ENCODE measurements at regions not wholly inside any gene's neighbourhood (a gene's known extent, or its start where the extent isn't known, plus 50 kb on each side); places are given as distances from the start of the nearest gene placed in this dataset.

DNA sequence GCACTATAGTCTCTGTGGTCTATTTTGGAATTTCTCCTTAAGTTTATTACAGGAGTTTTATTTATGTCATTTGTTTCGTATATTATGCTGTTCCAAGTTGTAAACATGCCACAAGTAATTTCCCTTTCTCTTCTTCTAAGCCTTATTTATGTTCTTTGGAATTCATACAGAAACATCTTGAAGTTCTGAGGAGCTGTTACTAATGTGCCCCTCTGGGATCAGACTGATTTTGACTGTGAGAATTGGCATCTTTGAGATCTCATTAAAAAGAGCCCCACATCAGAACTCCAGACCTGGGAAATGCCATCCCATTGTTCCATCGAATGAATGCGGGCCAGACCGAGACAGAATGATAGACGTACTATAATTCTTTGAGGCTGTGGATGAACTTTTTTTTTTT is 138.8 kb upstream of the CD180 start:
- no peak for ATAC-seq
- peaks cover 30% of the 10 kb centered on the region for H3K27me3 Mint-ChIP-seq

GRCh38 chr5:67334373-67334772 is 137.8 kb upstream of the CD180 start:
- H3K9me3 ChIP-seq (ENCODE audit: control insufficient read depth, low read length, poor library complexity, severe bottlenecking), result no peaks in the 10 kb centered on the region
- H3K36me3 Mint-ChIP-seq (ENCODE audit: low read depth), result peaks cover 2% of the 10 kb centered on the region
- no peak for DNase-seq
- no peak overlapping the region for H3K27ac Mint-ChIP-seq
- H3K27me3 Mint-ChIP-seq, result peaks cover 19% of the 10 kb centered on the region
- ATAC-seq, result no peak
- no peak overlapping the region for H3K4me3 Mint-ChIP-seq
- H3K4me1 Mint-ChIP-seq, result peaks cover 1% of the 10 kb centered on the region

More for the DNA sequence above, 138.8 kb upstream of the CD180 start:
- no peak for DNase-seq
- no peak overlapping the region for H3K27ac Mint-ChIP-seq
- no peak overlapping the region for H3K4me3 Mint-ChIP-seq
- peaks cover 3% of the 10 kb centered on the region for H3K4me1 Mint-ChIP-seq
- H3K36me3 Mint-ChIP-seq (ENCODE audit: low read depth), result peaks cover 6% of the 10 kb centered on the region
- H3K9me3 ChIP-seq (ENCODE audit: control insufficient read depth, low read length, poor library complexity, severe bottlenecking), result no peaks in the 10 kb centered on the region

- Mint-ChIP-seq H3K36me3 (ENCODE audit: low read depth) (no peaks in the 10 kb centered on the region), H3K4me3 (no peak overlapping the region), H3K27ac (no peak overlapping the region), H3K4me1 (no peaks in the 10 kb centered on the region), H3K27me3 (peaks cover 15% of the 10 kb centered on the region)
- H3K9me3 ChIP-seq (ENCODE audit: control insufficient read depth, low read length, poor library complexity, severe bottlenecking), result no peaks in the 10 kb centered on the region
- no peak for DNase-seq
- no peak for ATAC-seq
These were observed 136.6 kb upstream of the CD180 start for GRCh38 chr5:67333171-67333570.

DNA sequence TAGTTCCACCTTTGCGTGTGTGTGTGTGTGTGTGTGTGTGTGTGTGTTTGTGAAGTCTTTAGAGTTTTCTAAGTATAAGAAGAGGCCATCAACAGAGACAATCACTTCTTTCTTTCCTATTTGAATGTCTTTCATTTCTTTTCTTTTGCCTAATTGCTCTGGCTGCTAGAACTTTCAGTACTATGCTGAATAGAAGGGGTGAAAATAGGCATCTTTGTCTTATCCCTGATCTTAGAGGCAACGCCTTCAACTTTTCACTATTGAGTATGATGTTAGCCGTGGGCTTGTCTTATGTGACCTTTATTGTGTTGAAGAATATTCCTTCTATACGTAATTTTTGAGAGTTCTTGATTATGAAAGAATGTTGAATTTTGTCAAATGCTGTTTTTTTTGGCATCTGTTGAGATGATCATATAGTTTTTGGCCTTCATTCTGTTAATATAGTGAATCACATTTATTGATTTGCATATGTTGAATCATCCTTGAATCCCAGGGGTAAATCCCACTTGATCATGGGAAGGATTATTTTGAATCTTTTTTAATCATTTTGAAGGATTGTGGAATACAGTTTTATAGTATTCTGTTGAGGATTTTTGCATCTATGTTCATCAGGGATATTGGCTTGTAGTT is 134.8 kb upstream of the CD180 start:
- no peaks in the 10 kb centered on the region for H3K4me1 Mint-ChIP-seq
- H3K27me3 Mint-ChIP-seq, result peaks cover 5% of the 10 kb centered on the region
- H3K9me3 ChIP-seq (ENCODE audit: control insufficient read depth, low read length, poor library complexity, severe bottlenecking), result no peaks in the 10 kb centered on the region
- ATAC-seq, result no peak
- no peak overlapping the region for H3K4me3 Mint-ChIP-seq
- H3K27ac Mint-ChIP-seq, result no peak overlapping the region
- no peak for DNase-seq
- H3K36me3 Mint-ChIP-seq (ENCODE audit: low read depth), result no peaks in the 10 kb centered on the region

- H3K27me3 Mint-ChIP-seq, result no peaks in the 10 kb centered on the region
- no peak overlapping the region for H3K27ac Mint-ChIP-seq
- H3K9me3 ChIP-seq (ENCODE audit: control insufficient read depth, low read length, poor library complexity, severe bottlenecking), result no peaks in the 10 kb centered on the region
- H3K4me1 Mint-ChIP-seq, result no peaks in the 10 kb centered on the region
- no peak for DNase-seq
- H3K4me3 Mint-ChIP-seq, result no peak overlapping the region
- no peak for ATAC-seq
- H3K36me3 Mint-ChIP-seq (ENCODE audit: low read depth), result no peaks in the 10 kb centered on the region
These were observed 123.5 kb upstream of the CD180 start for GRCh38 chr5:67319935-67320725.

- DNase-seq (no peak), ATAC-seq (no peak)
- no peaks in the 10 kb centered on the region for H3K36me3 Mint-ChIP-seq (ENCODE audit: low read depth)
- H3K27ac Mint-ChIP-seq, result no peak overlapping the region
- no peaks in the 10 kb centered on the region for H3K27me3 Mint-ChIP-seq
- H3K4me3 Mint-ChIP-seq, result no peak overlapping the region
- no peaks in the 10 kb centered on the region for H3K4me1 Mint-ChIP-seq
- H3K9me3 ChIP-seq (ENCODE audit: control insufficient read depth, low read length, poor library complexity, severe bottlenecking), result no peaks in the 10 kb centered on the region
These were observed 122.1 kb upstream of the CD180 start for GRCh38 chr5:67318746-67319145.

DNA sequence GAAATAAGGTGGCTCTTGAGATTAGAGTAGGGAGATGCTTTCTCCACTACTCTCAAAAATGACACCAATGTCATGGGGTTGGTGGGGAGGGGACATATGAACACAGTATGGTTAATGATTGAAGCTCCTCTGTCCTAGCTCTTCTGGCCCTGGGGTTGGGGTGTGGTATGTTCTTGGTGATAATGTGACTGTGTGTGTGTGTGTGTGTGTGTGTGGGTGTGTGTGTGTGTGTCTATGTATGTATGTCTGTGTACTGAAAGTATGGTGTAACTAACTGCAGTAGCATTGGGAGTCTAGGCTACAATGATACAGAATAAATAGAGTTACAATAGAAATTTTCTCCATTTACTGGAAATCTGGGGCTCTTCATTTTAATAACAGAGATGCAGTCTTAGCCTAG is 121.0 kb upstream of the CD180 start:
- DNase-seq (no peak), ATAC-seq (no peak)
- Mint-ChIP-seq H3K4me1 (no peaks in the 10 kb centered on the region), H3K27ac (no peak overlapping the region), H3K4me3 (no peak overlapping the region), H3K36me3 (ENCODE audit: low read depth) (no peaks in the 10 kb centered on the region), H3K27me3 (no peaks in the 10 kb centered on the region)
- H3K9me3 ChIP-seq (ENCODE audit: control insufficient read depth, low read length, poor library complexity, severe bottlenecking), result no peaks in the 10 kb centered on the region

DNA sequence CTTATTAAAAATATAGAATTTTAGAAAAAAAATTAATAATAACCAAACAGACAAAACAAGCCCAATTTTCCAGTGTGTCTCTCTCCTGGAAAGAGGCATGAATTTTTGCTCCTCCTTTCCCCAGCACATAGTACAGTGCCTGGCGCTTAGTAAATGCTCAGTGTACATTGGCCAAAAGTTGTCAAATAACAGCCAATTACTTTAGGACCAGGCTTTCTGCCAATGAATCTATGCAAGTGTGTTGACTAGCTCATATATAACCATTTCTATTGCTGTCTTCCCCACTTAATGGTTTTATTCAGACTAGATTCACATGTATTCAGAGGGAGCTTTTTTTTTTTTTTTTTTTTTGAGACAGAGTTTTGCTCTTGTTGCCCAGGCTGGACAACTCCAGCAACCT is 120.1 kb upstream of the CD180 start:
- no peak for DNase-seq
- H3K4me3 Mint-ChIP-seq, result no peak overlapping the region
- H3K4me1 Mint-ChIP-seq, result no peaks in the 10 kb centered on the region
- no peaks in the 10 kb centered on the region for H3K36me3 Mint-ChIP-seq (ENCODE audit: low read depth)
- no peaks in the 10 kb centered on the region for H3K9me3 ChIP-seq (ENCODE audit: control insufficient read depth, low read length, poor library complexity, severe bottlenecking)
- no peak for ATAC-seq
- H3K27me3 Mint-ChIP-seq, result no peaks in the 10 kb centered on the region
- H3K27ac Mint-ChIP-seq, result no peak overlapping the region

DNA sequence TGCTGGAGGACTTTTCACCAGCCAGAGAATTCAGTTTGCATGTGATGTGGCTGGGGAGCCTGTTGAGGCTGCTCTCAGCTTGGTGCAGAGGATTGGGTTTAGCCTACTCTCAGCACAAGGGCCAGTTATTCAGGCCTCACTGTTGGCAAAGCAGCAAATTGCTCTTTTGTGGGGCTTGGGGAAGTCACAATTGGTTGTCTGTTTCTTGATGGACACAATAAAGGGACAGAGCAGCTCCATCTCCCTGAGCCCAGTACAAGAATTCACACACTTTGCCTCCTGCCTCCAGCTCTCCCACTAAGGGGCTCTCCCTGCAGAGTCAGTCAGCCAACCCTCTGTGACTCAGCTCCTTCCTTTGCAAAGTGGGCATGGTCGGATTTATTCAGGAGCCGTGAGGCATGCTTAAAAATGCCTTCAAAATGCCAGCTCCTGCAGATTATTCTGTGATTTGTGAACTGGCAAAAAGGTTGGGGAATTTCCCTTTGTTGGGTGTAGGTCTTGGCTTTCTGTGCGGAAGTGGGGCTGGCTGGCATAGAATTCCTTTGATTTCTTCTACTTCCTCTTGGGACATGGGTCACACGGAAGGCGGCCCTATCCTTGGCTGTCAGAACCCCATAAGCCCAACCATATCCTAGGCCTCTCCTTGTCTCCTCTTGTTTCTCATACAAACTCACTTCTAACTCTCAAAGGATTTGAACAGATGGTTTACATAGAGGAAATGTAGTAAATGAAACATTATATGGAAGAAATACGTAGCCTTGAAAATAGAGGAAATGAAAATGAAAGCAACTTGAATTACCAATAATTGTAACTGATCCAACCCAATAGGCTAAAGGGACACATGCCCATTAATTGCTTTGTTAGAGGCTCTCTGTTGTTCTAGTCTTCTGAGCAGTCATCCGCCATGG is 118.7 kb upstream of the CD180 start:
- H3K4me1 Mint-ChIP-seq, result no peaks in the 10 kb centered on the region
- no peak overlapping the region for H3K27ac Mint-ChIP-seq
- ATAC-seq (no peak), DNase-seq (no peak)
- H3K27me3 Mint-ChIP-seq, result no peaks in the 10 kb centered on the region
- H3K36me3 Mint-ChIP-seq (ENCODE audit: low read depth), result no peaks in the 10 kb centered on the region
- H3K4me3 Mint-ChIP-seq, result no peak overlapping the region
- no peaks in the 10 kb centered on the region for H3K9me3 ChIP-seq (ENCODE audit: control insufficient read depth, low read length, poor library complexity, severe bottlenecking)

DNA sequence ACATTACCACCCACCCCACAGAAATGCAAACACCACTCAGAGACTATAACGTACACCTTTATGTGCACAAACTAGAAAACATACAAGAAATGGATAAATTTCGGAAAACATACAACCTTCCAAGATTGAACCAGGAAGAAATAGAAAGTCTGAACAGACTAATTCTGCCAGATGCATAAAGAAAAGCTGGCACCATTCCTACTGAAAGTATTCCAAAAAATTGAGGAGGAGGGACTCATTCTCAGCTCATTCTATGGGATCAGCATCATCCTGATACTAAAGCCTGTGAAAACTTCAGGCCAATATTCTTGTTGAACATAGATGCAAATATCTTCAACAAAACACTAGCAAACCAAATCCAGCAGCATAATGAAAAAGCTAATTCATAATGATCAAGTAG is 115.1 kb upstream of the CD180 start:
- DNase-seq (no peak), ATAC-seq (no peak)
- no peaks in the 10 kb centered on the region for H3K9me3 ChIP-seq (ENCODE audit: control insufficient read depth, low read length, poor library complexity, severe bottlenecking)
- Mint-ChIP-seq H3K27me3 (no peaks in the 10 kb centered on the region), H3K4me3 (no peak overlapping the region), H3K4me1 (no peaks in the 10 kb centered on the region), H3K27ac (no peak overlapping the region), H3K36me3 (ENCODE audit: low read depth) (peaks cover 2% of the 10 kb centered on the region)

- Mint-ChIP-seq H3K27ac (no peak overlapping the region), H3K27me3 (no peaks in the 10 kb centered on the region), H3K4me1 (no peaks in the 10 kb centered on the region), H3K36me3 (ENCODE audit: low read depth) (peaks cover 2% of the 10 kb centered on the region), H3K4me3 (no peak overlapping the region)
- DNase-seq, result no peak
- ATAC-seq, result no peak
- no peaks in the 10 kb centered on the region for H3K9me3 ChIP-seq (ENCODE audit: control insufficient read depth, low read length, poor library complexity, severe bottlenecking)
These were observed 114.6 kb upstream of the CD180 start for GRCh38 chr5:67311208-67311607.

- H3K36me3 Mint-ChIP-seq (ENCODE audit: low read depth), result peaks cover 2% of the 10 kb centered on the region
- no peak overlapping the region for H3K27ac Mint-ChIP-seq
- no peak overlapping the region for H3K4me3 Mint-ChIP-seq
- DNase-seq (no peak), ATAC-seq (no peak)
- H3K27me3 Mint-ChIP-seq, result no peaks in the 10 kb centered on the region
- H3K4me1 Mint-ChIP-seq, result no peaks in the 10 kb centered on the region
- H3K9me3 ChIP-seq (ENCODE audit: control insufficient read depth, low read length, poor library complexity, severe bottlenecking), result no peaks in the 10 kb centered on the region
These were observed 114.1 kb upstream of the CD180 start for GRCh38 chr5:67310740-67311139.

DNA sequence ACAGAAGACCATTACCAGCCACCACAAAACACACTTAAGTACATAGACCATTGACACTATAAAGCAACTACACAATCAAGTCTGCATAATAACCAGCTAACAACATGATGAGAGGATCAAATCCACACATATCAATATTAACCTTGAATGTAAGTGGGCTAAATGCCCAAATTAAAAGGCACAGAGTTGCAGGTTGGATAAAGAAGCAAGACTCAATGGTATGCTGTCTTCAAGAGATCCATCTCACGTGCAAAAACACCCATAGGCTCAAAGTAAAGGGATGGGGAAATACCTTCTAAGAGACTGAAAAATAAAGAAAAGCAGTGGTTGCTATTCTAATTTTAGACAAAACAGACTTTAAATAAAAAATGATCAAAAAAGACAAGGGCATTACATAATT is 113.6 kb upstream of the CD180 start:
- H3K9me3 ChIP-seq (ENCODE audit: control insufficient read depth, low read length, poor library complexity, severe bottlenecking), result no peaks in the 10 kb centered on the region
- no peaks in the 10 kb centered on the region for H3K4me1 Mint-ChIP-seq
- no peak for ATAC-seq

More for the DNA sequence above, 113.6 kb upstream of the CD180 start:
- no peaks in the 10 kb centered on the region for H3K27me3 Mint-ChIP-seq
- no peak for DNase-seq
- peaks cover 2% of the 10 kb centered on the region for H3K36me3 Mint-ChIP-seq (ENCODE audit: low read depth)
- H3K27ac Mint-ChIP-seq, result no peak overlapping the region
- H3K4me3 Mint-ChIP-seq, result no peak overlapping the region
